ENCODE measurements at regions not wholly inside any gene's neighbourhood (a gene's known extent, or its start where the extent isn't known, plus 50 kb on each side); places are given as distances from the start of the nearest gene placed in this dataset.
"Not testable (repeated sequence)": the region's sequence is repeated elsewhere in the genome, so short reads cannot be mapped to it uniquely, and the experiment has no call there.

GRCh38 chr9:102456562-102456961, 538.6 kb upstream of the CYLC2 start:
- DNase-seq (ENCODE audit: low read depth in 1 of 2, low spot score in 2 of 2) = no peak

GRCh38 chr9:102445906-102446305, 549.2 kb upstream of the CYLC2 start:
- Histone ChIP-seq H3K9me3 (replicated peaks) (no peaks in the 10 kb centered on the region; the same call in 1 of the 2 replicates), H3K4me3 (no peak overlapping the region), H3K4me1 (replicated peaks) (no peaks in the 10 kb centered on the region), H3K27me3 (replicated peaks) (no peaks in the 10 kb centered on the region), H3K36me3 (no peaks in the 10 kb centered on the region), H3K27ac (no peak overlapping the region)
- DNase-seq (ENCODE audit: low read depth in 1 of 2, low spot score in 2 of 2) = no peak

More at GRCh38 chr9:102456562-102456961, 538.6 kb upstream of the CYLC2 start:
- no peaks in the 10 kb centered on the region for H3K27me3 ChIP-seq (replicated peaks)
- no peak overlapping the region for H3K4me3 ChIP-seq
- H3K4me1 ChIP-seq (replicated peaks) = no peaks in the 10 kb centered on the region
- no peaks in the 10 kb centered on the region for H3K9me3 ChIP-seq (replicated peaks)
- H3K27ac ChIP-seq = no peak overlapping the region
- no peaks in the 10 kb centered on the region for H3K36me3 ChIP-seq

GRCh38 chr9:102445181-102445747, 549.9 kb upstream of the CYLC2 start:
- Histone ChIP-seq H3K4me3 (no peak overlapping the region), H3K36me3 (no peaks in the 10 kb centered on the region), H3K27me3 (replicated peaks) (no peaks in the 10 kb centered on the region), H3K27ac (no peak overlapping the region), H3K4me1 (replicated peaks) (no peaks in the 10 kb centered on the region), H3K9me3 (replicated peaks) (no peaks in the 10 kb centered on the region; the same call in 1 of the 2 replicates)
- DNase-seq (ENCODE audit: low read depth in 1 of 2, low spot score in 2 of 2) = no peak

GRCh38 chr9:102439583-102439982, 555.5 kb upstream of the CYLC2 start:
- H3K4me3 ChIP-seq = no peak overlapping the region
- no peaks in the 10 kb centered on the region for H3K9me3 ChIP-seq (replicated peaks)
- no peaks in the 10 kb centered on the region for H3K36me3 ChIP-seq
- no peaks in the 10 kb centered on the region for H3K4me1 ChIP-seq (replicated peaks)
- H3K27me3 ChIP-seq (replicated peaks) = no peaks in the 10 kb centered on the region
- no peak overlapping the region for H3K27ac ChIP-seq
- DNase-seq (ENCODE audit: low read depth in 1 of 2, low spot score in 2 of 2) = no peak

GRCh38 chr9:102436599-102436998, 558.5 kb upstream of the CYLC2 start:
- not testable (repeated sequence) for H3K27me3 ChIP-seq (replicated peaks); H3K4me3 ChIP-seq; H3K36me3 ChIP-seq; H3K9me3 ChIP-seq (replicated peaks); DNase-seq (ENCODE audit: low read depth in 1 of 2, low spot score in 2 of 2); H3K27ac ChIP-seq; H3K4me1 ChIP-seq (replicated peaks)

- Histone ChIP-seq H3K9me3 (replicated peaks) (no peaks in the 10 kb centered on the region; the same call in 1 of the 2 replicates), H3K4me3 (no peak overlapping the region), H3K27me3 (replicated peaks) (no peaks in the 10 kb centered on the region), H3K4me1 (replicated peaks) (no peaks in the 10 kb centered on the region), H3K27ac (no peak overlapping the region), H3K36me3 (no peaks in the 10 kb centered on the region)
- DNase-seq (ENCODE audit: low read depth in 1 of 2, low spot score in 2 of 2) = no peak
Observed at GRCh38 chr9:102435427-102435826, 559.7 kb upstream of the CYLC2 start.

GRCh38 chr9:102434545-102434944, 560.6 kb upstream of the CYLC2 start:
- no peak overlapping the region for H3K4me3 ChIP-seq
- no peak for DNase-seq (ENCODE audit: low read depth in 1 of 2, low spot score in 2 of 2)

GRCh38 chr9:102428305-102428704, 566.8 kb upstream of the CYLC2 start:
- Histone ChIP-seq H3K27me3 (replicated peaks) (no peaks in the 10 kb centered on the region), H3K36me3 (no peaks in the 10 kb centered on the region), H3K9me3 (replicated peaks) (no peaks in the 10 kb centered on the region; the same call in 1 of the 2 replicates), H3K27ac (no peak overlapping the region), H3K4me1 (replicated peaks) (no peaks in the 10 kb centered on the region), H3K4me3 (no peak overlapping the region)
- no peak for DNase-seq (ENCODE audit: low read depth in 1 of 2, low spot score in 2 of 2)

More at GRCh38 chr9:102434545-102434944, 560.6 kb upstream of the CYLC2 start:
- no peaks in the 10 kb centered on the region for H3K4me1 ChIP-seq (replicated peaks)
- no peak overlapping the region for H3K27ac ChIP-seq
- no peaks in the 10 kb centered on the region for H3K36me3 ChIP-seq
- H3K9me3 ChIP-seq (replicated peaks) = no peaks in the 10 kb centered on the region; the same call in 1 of the 2 replicates
- no peaks in the 10 kb centered on the region for H3K27me3 ChIP-seq (replicated peaks)

GRCh38 chr9:102416251-102416650, 578.9 kb upstream of the CYLC2 start:
- not testable (repeated sequence) for H3K4me3 ChIP-seq; H3K27ac ChIP-seq; H3K4me1 ChIP-seq (replicated peaks); H3K27me3 ChIP-seq (replicated peaks); H3K36me3 ChIP-seq; DNase-seq (ENCODE audit: low read depth in 1 of 2, low spot score in 2 of 2); H3K9me3 ChIP-seq (replicated peaks)

- no peaks in the 10 kb centered on the region for H3K27me3 ChIP-seq (replicated peaks)
Observed at GRCh38 chr9:102405218-102405867, 589.8 kb upstream of the CYLC2 start.

GRCh38 chr9:102403514-102403913, 591.6 kb upstream of the CYLC2 start:
- Histone ChIP-seq H3K9me3 (replicated peaks) (no peaks in the 10 kb centered on the region), H3K27me3 (replicated peaks) (no peaks in the 10 kb centered on the region), H3K4me3 (no peak overlapping the region), H3K27ac (no peak overlapping the region), H3K36me3 (no peaks in the 10 kb centered on the region), H3K4me1 (replicated peaks) (no peaks in the 10 kb centered on the region)
- DNase-seq (ENCODE audit: low read depth in 1 of 2, low spot score in 2 of 2) = no peak

More at GRCh38 chr9:102405218-102405867, 589.8 kb upstream of the CYLC2 start:
- no peak overlapping the region for H3K4me3 ChIP-seq
- no peaks in the 10 kb centered on the region for H3K9me3 ChIP-seq (replicated peaks)
- DNase-seq (ENCODE audit: low read depth in 1 of 2, low spot score in 2 of 2) = no peak
- H3K27ac ChIP-seq = no peak overlapping the region
- no peaks in the 10 kb centered on the region for H3K4me1 ChIP-seq (replicated peaks)
- no peaks in the 10 kb centered on the region for H3K36me3 ChIP-seq

- no peaks in the 10 kb centered on the region for H3K4me1 ChIP-seq (replicated peaks)
- no peak overlapping the region for H3K27ac ChIP-seq
- no peaks in the 10 kb centered on the region for H3K27me3 ChIP-seq (replicated peaks)
- no peak overlapping the region for H3K4me3 ChIP-seq
- H3K36me3 ChIP-seq = no peaks in the 10 kb centered on the region
- no peaks in the 10 kb centered on the region for H3K9me3 ChIP-seq (replicated peaks)
- no peak for DNase-seq (ENCODE audit: low read depth in 1 of 2, low spot score in 2 of 2)
Observed at GRCh38 chr9:102398205-102398604, 596.9 kb upstream of the CYLC2 start.

- H3K4me3 ChIP-seq; H3K9me3 ChIP-seq (replicated peaks); H3K27ac ChIP-seq; H3K36me3 ChIP-seq; H3K27me3 ChIP-seq (replicated peaks); H3K4me1 ChIP-seq (replicated peaks); DNase-seq (ENCODE audit: low read depth in 1 of 2, low spot score in 2 of 2): not testable (repeated sequence)
Observed at GRCh38 chr9:102385620-102386019, 609.5 kb upstream of the CYLC2 start.

GRCh38 chr9:102362470-102363132, 624.2 kb upstream of the GRIN3A start:
- no peaks in the 10 kb centered on the region for H3K27me3 ChIP-seq (replicated peaks)
- no peak overlapping the region for H3K4me3 ChIP-seq
- DNase-seq (ENCODE audit: low read depth in 1 of 2, low spot score in 2 of 2) = no peak

More at GRCh38 chr9:102362470-102363132, 624.2 kb upstream of the GRIN3A start:
- Histone ChIP-seq H3K4me1 (replicated peaks) (no peaks in the 10 kb centered on the region), H3K9me3 (replicated peaks) (no peaks in the 10 kb centered on the region), H3K36me3 (no peaks in the 10 kb centered on the region), H3K27ac (no peak overlapping the region)
